GM21723 (cell line): ENCODE measurements at regions not wholly inside any gene's neighbourhood (a gene's known extent, or its start where the extent isn't known, plus 50 kb on each side); places are given as distances from the start of the nearest gene placed in this dataset.

Experiments used
- ATAC-seq: cut with Tn5 transposase; IDR thresholded peaks from one replicate; pipeline ENCODE4 v1.9.1; 2021; ENCODE audit warnings: mild to moderate bottlenecking, moderate library complexity; ENCODE audit not compliant: unreplicated experiment

- ATAC-seq, result no peak
These were observed 127.5 kb upstream of the CDH13 start for GRCh38 chr16:82499302-82499701.

GRCh38 chr16:82497139-82497538 lies 129.6 kb upstream of the CDH13 start:
- no peak for ATAC-seq

- ATAC-seq, result no peak
These were observed 138.3 kb upstream of the CDH13 start for GRCh38 chr16:82488460-82488859.

GRCh38 chr16:82481455-82481854 lies 145.3 kb upstream of the CDH13 start:
- ATAC-seq, result no peak

GRCh38 chr16:82476786-82477185 lies 150.0 kb upstream of the CDH13 start:
- ATAC-seq, result no peak

GRCh38 chr16:82470620-82471152 lies 156.1 kb upstream of the CDH13 start:
- ATAC-seq, result no peak

GRCh38 chr16:82470016-82470415 lies 156.8 kb upstream of the CDH13 start:
- no peak for ATAC-seq

- no peak for ATAC-seq
These were observed 162.6 kb upstream of the CDH13 start for GRCh38 chr16:82464187-82464586.

GRCh38 chr16:82460766-82461165 lies 166.0 kb upstream of the CDH13 start:
- ATAC-seq, result no peak

GRCh38 chr16:82459580-82460256 lies 167.1 kb upstream of the CDH13 start:
- ATAC-seq, result no peak

- ATAC-seq, result peak; percentile 72
These were observed 170.1 kb upstream of the CDH13 start for GRCh38 chr16:82456683-82457082.

- no peak for ATAC-seq
These were observed 172.2 kb upstream of the CDH13 start for GRCh38 chr16:82454566-82454965.

- no peak for ATAC-seq
These were observed 172.6 kb upstream of the CDH13 start for GRCh38 chr16:82454152-82454551.

- no peak for ATAC-seq
These were observed 174.6 kb upstream of the CDH13 start for GRCh38 chr16:82452004-82452756.

GRCh38 chr16:82451449-82451848 lies 175.3 kb upstream of the CDH13 start:
- ATAC-seq, result no peak

GRCh38 chr16:82440336-82440735 lies 186.4 kb upstream of the CDH13 start:
- ATAC-seq, result no peak

- ATAC-seq, result no peak
These were observed 187.0 kb upstream of the CDH13 start for GRCh38 chr16:82439678-82440293.

- no peak for ATAC-seq
These were observed 193.7 kb upstream of the CDH13 start for GRCh38 chr16:82433042-82433441.

GRCh38 chr16:82432261-82432660 lies 194.5 kb upstream of the CDH13 start:
- no peak for ATAC-seq

- no peak for ATAC-seq
These were observed 201.1 kb upstream of the CDH13 start for GRCh38 chr16:82425661-82426060.

GRCh38 chr16:82421851-82422250 lies 204.9 kb upstream of the CDH13 start:
- no peak for ATAC-seq

GRCh38 chr16:82419332-82419731 lies 207.4 kb upstream of the CDH13 start:
- no peak for ATAC-seq
